DND-41 (cell line): ENCODE measurements at regions not wholly inside any gene's neighbourhood (a gene's known extent, or its start where the extent isn't known, plus 50 kb on each side); places are given as distances from the start of the nearest gene placed in this dataset.

Experiments
- CTCF ChIP-seq: IDR thresholded peaks from 2 replicates; pipeline ENCODE4 v1.5.1; 2012; ENCODE audit warnings: borderline replicate concordance, low read length, moderate library complexity, mild to moderate bottlenecking; ENCODE audit not compliant: poor library complexity, severe bottlenecking; ENCODE audit errors: extremely low read depth
- EZH2 ChIP-seq: IDR thresholded peaks from 3 replicates; pipeline ENCODE4 v1.6.1; 2012; ENCODE audit warnings: borderline replicate concordance, low read depth, mild to moderate bottlenecking, moderate library complexity, low read length, inconsistent platforms; ENCODE audit not compliant: severe bottlenecking

- peak; percentile 69 for TF ChIP-seq CTCF
- no peak for TF ChIP-seq EZH2
These were observed 167.4 kb upstream of the OLIG3 start for GRCh38 chr6:137661601-137662000.
